ENCODE measurements at regions not wholly inside any gene's neighbourhood (a gene's known extent, or its start where the extent isn't known, plus 50 kb on each side); places are given as distances from the start of the nearest gene placed in this dataset.
"Not testable (repeated sequence)": the region's sequence is repeated elsewhere in the genome, so short reads cannot be mapped to it uniquely, and the experiment has no call there.

GRCh38 chr3:40908612-40909011 lies 290.7 kb upstream of the CTNNB1 start:
- DNase-seq, result no peak

GRCh38 chr3:40911264-40911663 lies 288.0 kb upstream of the CTNNB1 start:
- DNase-seq, result no peak

- DNase-seq, result no peak
Measured at GRCh38 chr3:40911928-40912327, 287.4 kb upstream of the CTNNB1 start.

GRCh38 chr3:40912461-40912860 lies 286.8 kb upstream of the CTNNB1 start:
- no peak for DNase-seq

GRCh38 chr3:40913192-40913591 lies 286.1 kb upstream of the CTNNB1 start:
- DNase-seq, result no peak

- no peak for DNase-seq
Measured at GRCh38 chr3:40913641-40914040, 285.7 kb upstream of the CTNNB1 start.

- DNase-seq, result no peak
Measured at GRCh38 chr3:40914475-40914874, 284.8 kb upstream of the CTNNB1 start.

- no peak for DNase-seq
Measured at GRCh38 chr3:40915346-40915865, 283.9 kb upstream of the CTNNB1 start.

GRCh38 chr3:40920041-40920440 lies 279.3 kb upstream of the CTNNB1 start:
- DNase-seq, result no peak

- no peak for DNase-seq
Measured at GRCh38 chr3:40921251-40921650, 278.1 kb upstream of the CTNNB1 start.

GRCh38 chr3:40923143-40923542 lies 276.2 kb upstream of the CTNNB1 start:
- DNase-seq, result no peak

- no peak for DNase-seq
Measured at GRCh38 chr3:40923651-40924050, 275.7 kb upstream of the CTNNB1 start.

GRCh38 chr3:40924559-40925141 lies 274.7 kb upstream of the CTNNB1 start:
- DNase-seq, result no peak

- no peak for DNase-seq
Measured at GRCh38 chr3:40925231-40925630, 274.1 kb upstream of the CTNNB1 start.

- no peak for DNase-seq
Measured at GRCh38 chr3:40930131-40930538, 269.2 kb upstream of the CTNNB1 start.

GRCh38 chr3:40930756-40931155 lies 268.5 kb upstream of the CTNNB1 start:
- no peak for DNase-seq

GRCh38 chr3:40938591-40938990 lies 260.7 kb upstream of the CTNNB1 start:
- no peak for DNase-seq

- no peak for DNase-seq
Measured at GRCh38 chr3:40939030-40939740, 260.1 kb upstream of the CTNNB1 start.

GRCh38 chr3:40939741-40940130 lies 259.6 kb upstream of the CTNNB1 start:
- no peak for DNase-seq

- DNase-seq, result no peak
Measured at GRCh38 chr3:40940651-40941050, 258.7 kb upstream of the CTNNB1 start.

GRCh38 chr3:40947022-40947421 lies 252.3 kb upstream of the CTNNB1 start:
- not testable (repeated sequence) for DNase-seq

GRCh38 chr3:40949347-40949746 lies 250.0 kb upstream of the CTNNB1 start:
- not testable (repeated sequence) for DNase-seq

GRCh38 chr3:40951636-40952035 lies 247.7 kb upstream of the CTNNB1 start:
- no peak for DNase-seq

GRCh38 chr3:40961104-40961857 lies 238.0 kb upstream of the CTNNB1 start:
- DNase-seq, result no peak

Data from GOT3 (cell line).